GM13977 (cell line): ENCODE measurements at regions not wholly inside any gene's neighbourhood (a gene's known extent, or its start where the extent isn't known, plus 50 kb on each side); places are given as distances from the start of the nearest gene placed in this dataset.
A peak's percentile ranks its signal among the peaks of the same experiment; 100 is the strongest.
"Not testable (repeated sequence)": the region's sequence is repeated elsewhere in the genome, so short reads cannot be mapped to it uniquely, and the experiment has no call there.

ENCODE experiments used
- DNase-seq: peaks from one replicate; pipeline ENCODE4 v3.0.0; 2012; ENCODE audit warnings: low spot score
- in situ Hi-C: fragments of 300-500 bp; cut with MboI; formaldehyde crosslinking; loops from one replicate; pipeline ENCODE4 v1.12.0; 2022; ENCODE audit warnings: low sequenced_read_pairs, low pct_unique_long_range_greater_than_20kb, mixed read lengths, inconsistent platforms; ENCODE audit not compliant: unreplicated experiment
- TF ChIP-seq, protein P1 (sequence below): IDR thresholded peaks from 2 replicates; pipeline ENCODE4 v1.5.1; 2012; ENCODE audit warnings: mild to moderate bottlenecking, control low read depth; ENCODE audit not compliant: insufficient read depth; ENCODE audit errors: extremely low read depth, missing control alignments

DNA sequence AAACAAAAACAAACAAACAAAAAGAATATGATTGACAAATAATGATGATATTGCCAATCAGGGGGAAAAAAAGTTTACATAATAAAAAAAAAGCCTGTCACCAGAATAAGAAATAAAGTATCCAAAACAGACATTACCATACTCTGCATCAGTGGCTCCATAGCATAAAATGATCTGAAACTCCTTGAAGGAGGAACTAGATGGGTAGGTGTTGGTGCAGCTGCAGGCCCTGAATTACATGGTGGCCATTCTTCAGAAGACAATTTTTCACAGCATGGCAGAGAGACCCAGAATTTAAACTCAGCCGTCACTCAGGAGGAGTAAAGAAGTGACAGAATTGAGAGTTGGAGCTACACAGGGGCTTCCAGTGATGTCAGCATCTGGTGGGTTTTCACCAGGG lies 60.2 kb downstream of the GLUL start:
- no peak for DNase-seq
- TF ChIP-seq, protein P1, sequence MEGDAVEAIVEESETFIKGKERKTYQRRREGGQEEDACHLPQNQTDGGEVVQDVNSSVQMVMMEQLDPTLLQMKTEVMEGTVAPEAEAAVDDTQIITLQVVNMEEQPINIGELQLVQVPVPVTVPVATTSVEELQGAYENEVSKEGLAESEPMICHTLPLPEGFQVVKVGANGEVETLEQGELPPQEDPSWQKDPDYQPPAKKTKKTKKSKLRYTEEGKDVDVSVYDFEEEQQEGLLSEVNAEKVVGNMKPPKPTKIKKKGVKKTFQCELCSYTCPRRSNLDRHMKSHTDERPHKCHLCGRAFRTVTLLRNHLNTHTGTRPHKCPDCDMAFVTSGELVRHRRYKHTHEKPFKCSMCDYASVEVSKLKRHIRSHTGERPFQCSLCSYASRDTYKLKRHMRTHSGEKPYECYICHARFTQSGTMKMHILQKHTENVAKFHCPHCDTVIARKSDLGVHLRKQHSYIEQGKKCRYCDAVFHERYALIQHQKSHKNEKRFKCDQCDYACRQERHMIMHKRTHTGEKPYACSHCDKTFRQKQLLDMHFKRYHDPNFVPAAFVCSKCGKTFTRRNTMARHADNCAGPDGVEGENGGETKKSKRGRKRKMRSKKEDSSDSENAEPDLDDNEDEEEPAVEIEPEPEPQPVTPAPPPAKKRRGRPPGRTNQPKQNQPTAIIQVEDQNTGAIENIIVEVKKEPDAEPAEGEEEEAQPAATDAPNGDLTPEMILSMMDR = no peak
- in situ Hi-C loops = no loop called here

GRCh38 chr1:182330303-182330702 lies 61.3 kb downstream of the GLUL start:
- in situ Hi-C loops = no loop called here
- TF ChIP-seq, protein P1 = no peak
- no peak for DNase-seq

GRCh38 chr1:182329471-182329870 lies 62.1 kb downstream of the GLUL start:
- in situ Hi-C loops = no loop called here
- no peak for DNase-seq
- TF ChIP-seq, protein P1 = no peak

DNA sequence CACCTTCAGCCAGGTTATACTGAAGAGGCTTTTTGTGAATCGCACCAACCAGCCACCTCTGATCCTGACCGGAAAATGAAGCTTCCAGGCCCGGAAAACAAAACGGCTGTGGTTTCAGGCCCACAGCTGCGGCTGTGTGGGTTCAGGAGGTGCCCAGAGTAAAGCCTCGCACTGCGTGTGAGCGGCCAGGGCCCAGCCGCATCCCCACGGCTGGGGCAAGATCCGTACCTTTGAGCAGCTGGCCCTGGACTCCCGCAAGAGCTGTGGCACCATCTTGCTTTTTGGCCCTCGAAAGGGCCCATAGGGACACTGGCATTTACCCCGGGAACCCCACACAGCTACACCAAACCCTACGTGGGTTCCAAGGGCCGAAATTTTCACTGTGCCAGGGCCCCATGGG lies 63.0 kb downstream of the GLUL start:
- in situ Hi-C loops = no loop called here
- TF ChIP-seq, protein P1 = no peak
- no peak for DNase-seq

DNA sequence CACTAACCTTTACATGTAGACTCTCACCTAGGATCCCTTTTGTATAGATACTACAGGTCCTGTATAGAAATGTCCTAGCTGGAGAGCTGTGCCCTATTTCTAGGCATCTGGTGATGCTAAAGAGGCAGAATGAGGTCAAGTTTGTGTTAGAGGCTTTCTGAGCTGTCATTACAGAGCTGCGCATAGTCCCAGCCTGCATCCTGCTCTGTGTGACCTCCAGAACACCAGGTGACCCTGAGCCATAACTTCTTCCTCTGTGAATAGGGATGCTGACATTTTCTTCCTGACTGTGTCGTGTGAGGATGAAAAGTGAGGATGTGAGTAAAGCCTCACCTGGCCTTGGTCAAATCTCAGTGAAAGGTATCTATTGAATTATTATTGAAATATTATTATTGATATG lies 66.3 kb downstream of the GLUL start:
- in situ Hi-C loops = no loop called here
- no peak for DNase-seq
- TF ChIP-seq, protein P1 = no peak

GRCh38 chr1:182321532-182321931 lies 70.1 kb downstream of the GLUL start:
- TF ChIP-seq, protein P1 = peak; percentile 12
- DNase-seq = not testable (repeated sequence)

GRCh38 chr1:182317611-182318161 lies 73.9 kb downstream of the GLUL start:
- DNase-seq = no peak
- in situ Hi-C loops = no loop called here
- TF ChIP-seq, protein P1 = no peak

More at GRCh38 chr1:182321532-182321931, 70.1 kb downstream of the GLUL start:
- in situ Hi-C loops = not testable (repeated sequence)

DNA sequence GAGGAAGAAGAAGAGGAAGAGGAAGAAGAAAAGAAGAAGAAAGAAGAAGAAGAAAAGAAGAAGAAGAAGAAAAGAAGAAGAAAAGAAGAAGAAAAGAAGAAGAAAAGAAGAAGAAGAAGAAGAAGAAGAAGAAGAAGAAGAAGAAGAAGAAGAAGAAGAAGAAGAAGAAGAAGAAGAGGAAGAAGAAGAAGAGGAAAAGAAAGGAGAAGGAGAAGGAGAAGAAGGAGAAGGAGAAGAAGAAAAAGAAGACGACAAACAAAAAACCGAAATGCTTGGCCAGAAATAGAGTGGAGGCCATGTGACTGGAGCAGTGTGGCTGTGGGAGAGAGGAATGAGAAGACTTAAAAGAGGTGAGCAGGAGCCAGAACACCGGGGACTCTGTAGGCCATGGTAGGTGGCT lies 75.1 kb downstream of the GLUL start:
- in situ Hi-C loops, DNase-seq: not testable (repeated sequence)
